WI38 (cell line): ENCODE measurements at regions not wholly inside any gene's neighbourhood (a gene's known extent, or its start where the extent isn't known, plus 50 kb on each side); places are given as distances from the start of the nearest gene placed in this dataset.

ENCODE experiments used
- H3K4me3 ChIP-seq: 2 replicates; pipeline ENCODE4 v1.5.1; 2011; ENCODE audit warnings: low read depth, mild to moderate bottlenecking, control low read depth, low read length
- TF ChIP-seq, protein P1 (sequence below): IDR thresholded peaks from 2 replicates; pipeline ENCODE4 v1.5.1; 2012; ENCODE audit warnings: low read depth, mild to moderate bottlenecking, control low read depth, low read length

DNA sequence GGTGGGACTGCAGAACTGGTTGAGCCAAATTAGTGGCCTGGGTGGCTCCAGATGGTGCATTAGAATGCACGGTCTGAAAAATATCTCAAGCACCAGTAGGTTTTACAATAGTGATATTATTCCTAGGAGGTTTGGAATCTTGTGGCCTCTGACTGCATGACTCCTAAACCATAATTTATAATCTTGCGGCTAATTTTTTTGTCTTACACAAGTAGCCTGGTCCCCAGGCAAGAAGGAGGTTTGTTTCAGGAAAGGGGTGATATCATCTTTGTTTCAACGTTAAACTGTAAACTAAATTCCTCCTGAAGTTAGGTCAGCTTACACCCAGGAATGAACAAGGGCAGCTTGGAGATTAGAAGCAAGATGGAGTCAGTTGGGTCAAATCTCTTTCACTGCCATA lies 98.9 kb upstream of the ARL4C start:
- H3K4me3 ChIP-seq: no peak overlapping the region
- TF ChIP-seq, protein P1, sequence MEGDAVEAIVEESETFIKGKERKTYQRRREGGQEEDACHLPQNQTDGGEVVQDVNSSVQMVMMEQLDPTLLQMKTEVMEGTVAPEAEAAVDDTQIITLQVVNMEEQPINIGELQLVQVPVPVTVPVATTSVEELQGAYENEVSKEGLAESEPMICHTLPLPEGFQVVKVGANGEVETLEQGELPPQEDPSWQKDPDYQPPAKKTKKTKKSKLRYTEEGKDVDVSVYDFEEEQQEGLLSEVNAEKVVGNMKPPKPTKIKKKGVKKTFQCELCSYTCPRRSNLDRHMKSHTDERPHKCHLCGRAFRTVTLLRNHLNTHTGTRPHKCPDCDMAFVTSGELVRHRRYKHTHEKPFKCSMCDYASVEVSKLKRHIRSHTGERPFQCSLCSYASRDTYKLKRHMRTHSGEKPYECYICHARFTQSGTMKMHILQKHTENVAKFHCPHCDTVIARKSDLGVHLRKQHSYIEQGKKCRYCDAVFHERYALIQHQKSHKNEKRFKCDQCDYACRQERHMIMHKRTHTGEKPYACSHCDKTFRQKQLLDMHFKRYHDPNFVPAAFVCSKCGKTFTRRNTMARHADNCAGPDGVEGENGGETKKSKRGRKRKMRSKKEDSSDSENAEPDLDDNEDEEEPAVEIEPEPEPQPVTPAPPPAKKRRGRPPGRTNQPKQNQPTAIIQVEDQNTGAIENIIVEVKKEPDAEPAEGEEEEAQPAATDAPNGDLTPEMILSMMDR: no peak

DNA sequence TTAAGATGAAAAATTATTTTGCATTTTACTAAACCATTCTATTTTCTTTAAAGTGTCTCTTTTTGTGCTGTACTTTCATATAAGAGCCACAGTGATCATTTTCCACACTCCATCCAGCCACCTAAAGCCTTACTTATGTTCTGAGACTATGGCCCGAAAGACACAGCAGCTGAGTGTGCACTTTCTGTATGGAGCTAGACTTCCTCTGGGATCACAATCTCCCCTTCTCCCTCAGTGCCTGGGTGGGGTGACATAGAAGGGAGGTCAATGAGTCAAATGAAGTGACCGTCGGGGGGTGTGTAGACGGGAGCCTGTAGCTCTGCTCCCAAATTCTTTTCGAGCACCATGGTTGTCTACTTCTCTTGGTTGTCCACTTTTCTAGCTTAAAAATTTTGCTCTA lies 97.8 kb upstream of the ARL4C start:
- TF ChIP-seq, protein P1: no peak
- H3K4me3 ChIP-seq: no peak overlapping the region

DNA sequence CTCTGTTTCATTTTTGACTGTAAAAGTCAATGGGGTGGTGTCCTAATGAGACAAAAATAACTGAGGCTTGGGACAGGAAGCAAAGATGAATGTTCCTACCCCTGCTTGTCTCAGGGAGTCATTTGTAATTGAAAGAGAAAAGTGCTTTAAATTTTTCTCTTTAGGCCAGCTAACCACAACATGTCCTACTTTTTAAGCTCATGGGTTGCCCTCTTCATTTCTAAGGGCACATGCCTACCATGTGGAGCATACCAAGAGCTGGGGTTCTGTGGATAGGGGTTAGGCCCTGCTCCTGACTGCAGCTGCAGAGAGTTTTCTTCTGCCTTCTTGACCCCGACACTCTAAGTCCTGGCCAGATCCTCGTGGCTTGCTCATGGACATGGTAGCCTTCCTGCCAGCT lies 96.8 kb upstream of the ARL4C start:
- no peak overlapping the region for H3K4me3 ChIP-seq
- TF ChIP-seq, protein P1: no peak

DNA sequence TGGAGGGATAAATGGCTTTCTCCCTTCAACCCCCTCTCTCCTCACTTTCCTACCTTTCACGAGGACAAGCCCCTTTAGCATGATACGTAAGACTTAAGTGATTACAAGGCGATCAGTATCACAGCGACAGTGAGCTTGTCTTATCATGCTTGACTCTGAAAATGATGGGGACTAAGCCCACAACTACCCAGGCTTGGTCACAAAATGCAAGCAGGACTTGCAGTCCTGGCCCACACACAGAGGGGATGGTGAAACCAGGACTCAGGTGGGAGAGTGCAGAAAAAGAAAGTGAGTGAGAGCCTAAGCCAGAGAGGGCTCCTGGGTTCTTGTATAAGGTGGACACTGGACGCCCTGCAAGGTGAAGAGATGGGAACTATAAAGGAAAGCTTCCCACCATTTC lies 95.7 kb upstream of the ARL4C start:
- H3K4me3 ChIP-seq: no peak overlapping the region

DNA sequence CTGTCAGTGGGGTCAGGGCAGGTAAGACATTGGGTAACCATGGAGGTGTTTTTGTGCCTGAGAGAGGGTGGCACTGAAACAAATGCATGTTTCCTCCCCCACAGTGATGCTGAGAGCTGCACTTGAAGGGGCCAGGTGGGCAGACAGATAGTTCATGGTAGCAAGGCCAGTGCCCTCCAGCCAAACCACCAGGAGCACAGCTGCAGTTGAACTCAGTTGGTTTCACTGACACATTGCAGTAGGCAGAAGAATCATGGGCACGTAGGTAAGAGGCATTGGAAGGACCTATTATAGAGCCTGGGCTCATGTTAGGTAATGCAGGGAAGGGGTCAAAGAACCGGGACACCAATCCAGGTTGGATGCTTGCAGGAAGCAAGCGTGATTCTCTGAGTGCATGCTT lies 93.2 kb upstream of the ARL4C start:
- H3K4me3 ChIP-seq: no peak overlapping the region
- TF ChIP-seq, protein P1: no peak

More for the DNA sequence above, 95.7 kb upstream of the ARL4C start:
- TF ChIP-seq, protein P1: no peak

DNA sequence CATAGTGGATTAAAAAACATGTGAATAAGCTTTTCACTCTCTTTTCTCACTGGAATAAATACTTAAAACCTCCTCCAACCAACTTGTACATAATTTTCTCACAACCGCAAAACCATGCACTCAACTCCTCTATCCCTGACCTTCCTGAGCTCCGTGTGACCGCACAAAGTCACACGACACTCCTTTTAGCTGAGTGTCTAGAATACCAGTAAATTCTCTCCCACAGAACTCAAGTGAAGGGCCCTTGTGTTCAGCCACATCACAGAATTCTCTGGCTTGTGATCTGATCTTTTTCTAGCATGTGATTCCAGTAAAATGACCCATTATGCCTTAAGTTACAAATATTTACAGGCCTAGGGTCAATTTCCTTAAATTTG lies 91.2 kb upstream of the ARL4C start:
- TF ChIP-seq, protein P1: no peak
- no peak overlapping the region for H3K4me3 ChIP-seq

DNA sequence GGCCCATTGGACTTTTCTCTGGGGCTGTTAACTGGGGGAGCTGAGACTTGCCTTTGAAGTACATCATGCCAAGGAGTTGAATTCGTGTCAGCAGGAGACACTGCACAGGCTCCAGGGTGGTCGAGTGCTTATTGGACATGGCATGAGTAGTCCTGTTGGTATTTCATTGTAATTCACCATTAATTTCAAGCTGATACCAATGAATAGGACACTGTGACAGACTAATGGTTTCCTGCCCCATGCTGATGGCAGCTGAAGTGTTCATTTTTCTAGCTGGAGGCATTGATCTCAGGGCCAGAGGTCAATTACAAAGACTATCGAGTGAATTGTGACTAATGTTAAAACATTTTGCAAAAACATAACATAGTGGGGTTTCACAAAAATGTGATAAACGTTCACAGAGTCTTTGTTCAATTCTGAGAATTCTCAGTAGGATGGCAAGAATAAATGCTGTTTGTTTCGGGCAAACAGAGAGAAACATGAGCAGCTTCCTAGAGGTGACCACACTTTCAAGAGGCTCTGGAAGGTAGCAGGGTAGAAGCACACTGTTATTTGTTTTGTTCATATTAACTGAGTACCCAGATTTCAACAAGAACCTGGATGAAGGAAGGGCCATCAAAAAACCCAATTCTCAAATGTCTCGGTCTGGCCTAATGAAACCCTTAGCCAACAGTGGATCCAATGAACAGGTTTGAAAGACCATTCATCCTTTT lies 90.6 kb upstream of the ARL4C start:
- TF ChIP-seq, protein P1: no peak

More for the DNA sequence above, 90.6 kb upstream of the ARL4C start:
- no peak overlapping the region for H3K4me3 ChIP-seq
